ENCODE measurements at regions not wholly inside any gene's neighbourhood (a gene's known extent, or its start where the extent isn't known, plus 50 kb on each side); places are given as distances from the start of the nearest gene placed in this dataset.

GRCh38 chr13:47511647-47512046 lies 489.4 kb downstream of the SUCLA2 start:
- DNase-seq (ENCODE audit: low spot score), result no peak

- DNase-seq (ENCODE audit: low spot score), result no peak
Measured at GRCh38 chr13:47508527-47509228, 492.4 kb downstream of the SUCLA2 start.

- DNase-seq (ENCODE audit: low spot score), result no peak
Measured at GRCh38 chr13:47503475-47503874, 497.6 kb downstream of the SUCLA2 start.

GRCh38 chr13:47502166-47502565 lies 498.9 kb downstream of the SUCLA2 start:
- DNase-seq (ENCODE audit: low spot score), result no peak

DNA sequence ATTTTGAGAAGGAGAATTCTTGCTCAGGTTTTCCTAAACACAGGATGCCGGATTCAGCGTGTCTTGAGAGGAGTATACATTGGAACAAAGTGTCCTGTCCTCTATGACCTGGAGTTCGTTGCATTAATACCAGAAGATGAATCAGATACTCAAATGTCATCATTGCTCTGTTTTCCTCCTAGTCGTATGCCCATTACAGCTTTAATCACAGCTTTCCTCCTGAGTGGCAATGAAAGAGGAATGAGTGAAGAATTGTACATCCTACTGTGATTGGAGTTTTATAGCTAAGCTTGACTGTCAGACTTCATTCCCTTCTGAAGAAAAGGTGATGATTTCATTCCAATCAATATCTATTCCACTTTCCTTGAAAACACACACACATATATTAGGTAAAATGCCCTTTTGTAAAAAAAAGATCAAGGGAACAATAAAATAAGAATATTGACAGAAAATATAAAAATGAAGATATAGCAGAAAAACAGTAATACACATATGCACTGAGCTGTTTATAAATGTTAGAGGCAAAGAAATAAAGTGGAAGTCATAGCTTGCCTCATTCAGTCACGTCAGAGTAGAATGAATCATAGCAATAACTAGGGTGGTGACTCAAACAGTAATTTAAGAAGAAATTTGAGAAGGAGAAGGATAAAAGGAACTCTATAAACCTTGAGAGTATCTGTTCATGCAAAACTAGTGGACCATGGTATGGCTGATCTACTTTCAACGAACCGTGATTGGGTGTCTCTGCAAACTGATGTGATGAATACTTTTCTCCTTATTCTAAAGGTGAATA lies 501.5 kb downstream of the SUCLA2 start:
- DNase-seq (ENCODE audit: low spot score), result peak; percentile 75

- DNase-seq (ENCODE audit: low spot score), result peak; percentile 43
Measured at GRCh38 chr13:47484548-47484947, 516.5 kb downstream of the SUCLA2 start.

GRCh38 chr13:47481536-47481935 lies 519.5 kb downstream of the SUCLA2 start:
- no peak for DNase-seq (ENCODE audit: low spot score)

DNA sequence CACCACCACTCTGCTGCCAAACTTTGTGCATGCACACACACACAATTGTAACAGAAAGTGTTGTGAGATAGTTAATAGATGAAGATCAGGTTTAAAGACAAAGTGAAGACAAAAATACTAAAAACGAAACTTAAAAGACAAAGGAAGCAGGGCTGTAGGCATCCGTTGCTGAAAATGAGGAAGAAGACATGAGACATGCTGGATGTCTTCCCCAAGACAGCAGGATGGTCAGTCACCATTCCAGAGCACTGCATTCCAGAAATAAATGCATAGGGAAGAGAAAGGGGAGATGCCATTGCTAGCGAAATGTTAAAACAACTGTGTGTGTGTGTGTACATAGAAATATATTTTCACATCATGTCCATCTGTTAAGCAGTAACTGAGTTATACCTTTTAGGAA lies 520.1 kb downstream of the SUCLA2 start:
- no peak for DNase-seq (ENCODE audit: low spot score)

DNA sequence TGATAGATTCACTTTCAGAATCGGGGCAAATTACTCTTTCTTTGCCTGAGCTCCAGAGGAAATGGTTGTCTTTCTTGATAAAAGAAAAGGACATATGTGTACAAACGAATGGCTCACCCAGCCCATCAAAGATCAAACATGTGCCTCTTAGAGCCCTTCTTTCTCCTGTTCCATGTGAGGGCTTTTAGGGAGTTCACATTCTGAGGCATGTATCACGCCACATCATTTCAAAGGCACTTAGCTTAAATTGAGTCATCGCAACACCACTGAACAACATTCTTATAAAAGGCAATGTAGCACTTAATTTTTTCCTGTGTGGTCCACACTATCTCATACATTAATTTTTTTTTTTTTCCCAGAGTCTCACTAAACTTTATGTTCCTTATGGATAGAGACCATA lies 521.0 kb downstream of the SUCLA2 start:
- DNase-seq (ENCODE audit: low spot score), result peak; percentile 69

GRCh38 chr13:47478985-47479384 lies 522.1 kb downstream of the SUCLA2 start:
- DNase-seq (ENCODE audit: low spot score), result no peak

DNA sequence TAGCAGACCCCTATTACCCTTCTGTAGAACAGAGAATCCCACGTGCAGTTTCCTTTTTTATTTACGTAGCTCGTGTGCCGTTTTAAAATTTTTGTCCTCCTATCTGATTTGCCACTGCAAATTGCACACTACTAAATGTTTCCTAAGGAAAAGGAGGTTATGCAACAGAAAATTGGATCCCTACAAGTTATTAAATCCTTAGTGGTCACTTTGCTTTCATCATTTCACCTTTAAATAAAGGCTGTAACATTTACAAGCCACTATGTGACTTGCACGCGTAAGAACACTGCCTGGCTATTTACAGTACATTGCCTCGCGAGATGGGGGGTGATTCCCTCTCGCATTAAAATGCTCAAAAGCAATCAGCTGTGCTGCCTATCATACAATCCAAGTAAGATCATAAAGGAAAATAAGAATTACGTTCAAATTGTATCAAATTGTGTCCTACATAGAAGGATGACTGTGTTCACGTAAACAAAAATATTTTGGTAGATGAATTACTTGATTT lies 525.6 kb downstream of the SUCLA2 start:
- no peak for DNase-seq (ENCODE audit: low spot score)

- no peak for DNase-seq (ENCODE audit: low spot score)
Measured at GRCh38 chr13:47474839-47475238, 526.2 kb downstream of the SUCLA2 start.

- DNase-seq (ENCODE audit: low spot score), result no peak
Measured at GRCh38 chr13:47474326-47474725, 526.7 kb downstream of the SUCLA2 start.

- no peak for DNase-seq (ENCODE audit: low spot score)
Measured at GRCh38 chr13:47472516-47472915, 528.6 kb downstream of the SUCLA2 start.

- no peak for DNase-seq (ENCODE audit: low spot score)
Measured at GRCh38 chr13:47463726-47464125, 537.3 kb downstream of the SUCLA2 start.

- no peak for DNase-seq (ENCODE audit: low spot score)
Measured at GRCh38 chr13:47463002-47463401, 538.1 kb downstream of the SUCLA2 start.

DNA sequence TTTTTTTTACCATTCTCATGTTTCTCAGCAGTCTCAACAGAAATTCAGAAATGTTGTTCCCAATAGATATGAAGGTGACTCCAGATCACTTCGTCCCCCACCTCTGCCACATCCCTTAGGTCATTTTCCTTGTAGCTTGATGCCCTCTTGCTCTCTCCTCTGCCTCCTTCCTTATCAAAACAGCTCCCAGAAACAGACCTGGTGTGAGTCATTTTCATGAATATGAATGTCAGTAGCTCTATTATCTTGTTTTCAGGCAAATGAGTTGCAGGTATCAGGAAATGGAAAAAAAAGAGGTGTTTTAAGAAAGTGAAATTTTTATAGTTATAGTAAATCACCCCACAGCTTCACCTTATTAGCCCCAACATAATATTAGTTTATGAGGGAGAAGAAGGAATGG lies 539.3 kb downstream of the SUCLA2 start:
- DNase-seq (ENCODE audit: low spot score), result no peak

DNA sequence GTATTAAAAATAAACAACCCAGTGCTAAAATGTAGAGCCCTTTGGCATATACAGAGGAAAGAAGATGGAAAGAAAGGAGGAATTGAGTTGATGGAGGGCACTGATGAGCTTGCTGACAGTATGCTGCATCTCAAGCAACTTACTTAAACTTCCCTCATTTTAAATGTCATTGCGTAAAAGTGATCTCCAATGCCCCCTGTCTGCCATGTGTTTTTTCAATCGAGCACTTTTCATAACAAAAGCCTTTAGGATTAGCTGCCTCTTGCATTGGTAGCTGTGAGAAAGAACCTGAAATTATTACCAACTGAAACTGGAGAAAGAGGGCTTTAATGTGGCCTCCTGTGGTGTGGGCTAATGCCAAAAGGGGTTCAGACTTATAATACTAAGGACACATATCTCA lies 541.6 kb downstream of the SUCLA2 start:
- peak; percentile 25 for DNase-seq (ENCODE audit: low spot score)

DNA sequence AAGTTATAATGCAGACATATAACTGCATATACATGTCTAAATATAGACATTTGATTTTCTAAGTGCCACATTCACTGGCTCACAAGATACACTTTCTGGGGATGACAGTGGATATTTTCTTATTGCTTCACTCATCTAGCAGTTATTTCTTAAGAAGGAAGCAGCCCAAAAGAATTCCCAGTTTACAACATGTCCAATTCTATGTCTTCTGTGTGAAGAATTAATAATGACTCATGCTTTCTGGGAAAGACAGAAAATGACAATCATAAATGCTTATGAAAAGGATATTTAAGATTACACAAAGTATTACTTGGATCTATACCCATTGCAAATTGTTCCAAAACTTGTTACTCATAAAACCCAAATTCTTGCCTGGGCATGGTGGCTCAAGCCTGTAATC lies 543.4 kb downstream of the SUCLA2 start:
- DNase-seq (ENCODE audit: low spot score), result peak; percentile 69

DNA sequence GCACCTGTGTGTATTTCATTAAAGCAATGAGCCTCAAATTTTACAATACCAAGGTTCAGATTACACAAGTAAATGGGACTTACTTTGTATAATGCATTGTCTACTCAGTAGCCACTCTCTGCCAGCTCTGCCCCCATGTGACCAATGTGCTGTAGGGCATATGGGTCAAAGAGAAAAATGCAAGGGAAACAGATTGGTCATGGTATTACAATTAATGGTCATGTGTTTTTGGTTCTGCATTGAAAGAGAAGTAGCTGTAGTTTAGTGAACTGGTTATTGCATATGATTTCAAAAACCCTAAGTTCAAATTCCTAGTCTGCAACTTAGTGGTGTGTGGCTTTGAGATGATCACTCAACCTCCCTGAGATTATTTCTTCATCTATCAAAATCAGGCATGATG lies 545.4 kb downstream of the SUCLA2 start:
- no peak for DNase-seq (ENCODE audit: low spot score)

DNA sequence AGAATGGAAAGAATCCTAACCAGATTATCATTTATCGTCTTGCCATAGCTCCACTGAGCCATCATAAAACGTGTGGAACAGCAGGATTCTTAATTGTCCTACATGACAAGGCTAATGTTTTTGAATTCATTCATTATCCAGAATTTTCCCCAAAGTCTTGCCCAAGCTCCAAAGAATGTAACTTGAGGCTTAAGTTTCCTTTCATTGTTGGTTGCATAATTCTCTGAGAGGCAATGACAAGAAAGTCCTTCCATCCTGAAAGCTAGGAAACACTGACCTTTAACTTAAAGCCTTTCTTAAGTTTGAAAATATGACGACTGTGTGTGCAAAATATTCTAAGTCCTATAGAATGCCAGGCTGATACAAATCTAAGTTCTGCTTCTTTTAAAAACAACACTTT lies 546.1 kb downstream of the SUCLA2 start:
- peak; percentile 41 for DNase-seq (ENCODE audit: low spot score)

GRCh38 chr13:47437406-47437805 lies 540.6 kb upstream of the HTR2A start:
- DNase-seq (ENCODE audit: low spot score), result peak; percentile 50

DNA sequence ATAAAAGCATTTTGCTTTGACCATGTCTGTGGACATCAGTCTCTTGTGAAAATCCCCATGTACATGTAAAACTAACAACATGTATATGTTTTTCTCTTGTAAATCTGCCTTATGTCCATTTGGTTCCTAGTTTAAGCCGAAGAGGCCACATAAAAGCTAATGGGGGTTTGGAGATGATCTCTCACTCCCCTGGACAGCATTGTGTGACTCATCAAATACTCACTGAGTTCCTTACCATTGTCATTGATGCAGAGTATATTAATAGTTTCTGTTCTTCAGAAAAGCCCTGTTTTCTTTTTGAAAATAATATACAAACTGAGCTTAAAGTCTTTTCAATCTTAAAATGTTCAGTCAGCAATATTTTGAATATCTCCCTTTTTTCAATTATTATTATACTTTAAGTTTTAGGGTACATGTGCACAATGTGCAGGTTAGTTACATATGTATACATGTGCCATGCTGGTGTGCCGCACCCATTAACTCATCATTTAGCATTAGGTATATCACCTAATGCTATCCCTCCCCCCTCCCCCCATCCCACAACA lies 536.7 kb upstream of the HTR2A start:
- no peak for DNase-seq (ENCODE audit: low spot score)
